HG03442 (cell line): ENCODE measurements at regions not wholly inside any gene's neighbourhood (a gene's known extent, or its start where the extent isn't known, plus 50 kb on each side); places are given as distances from the start of the nearest gene placed in this dataset.

ENCODE experiments used
- ATAC-seq: cut with Tn5 transposase; IDR thresholded peaks from one replicate; pipeline ENCODE4 v1.9.1; 2021; ENCODE audit warnings: mild to moderate bottlenecking, moderate library complexity; ENCODE audit not compliant: unreplicated experiment

- no peak for ATAC-seq
Observed at GRCh38 chr14:61847861-61848260, 85.6 kb downstream of the SNAPC1 start.

- ATAC-seq: no peak
Observed at GRCh38 chr14:61854898-61855297, 92.7 kb downstream of the SNAPC1 start.

- ATAC-seq: peak; percentile 99
Observed at GRCh38 chr14:61860294-61860918, 98.2 kb downstream of the SNAPC1 start.

- ATAC-seq: no peak
Observed at GRCh38 chr14:61861320-61861865, 99.2 kb downstream of the SNAPC1 start.

GRCh38 chr14:61864329-61864898, 102.2 kb downstream of the SNAPC1 start:
- no peak for ATAC-seq

- peak; percentile 97 for ATAC-seq
Observed at GRCh38 chr14:61866932-61867920, 105.0 kb downstream of the SNAPC1 start.

GRCh38 chr14:61868846-61869245, 106.6 kb downstream of the SNAPC1 start:
- ATAC-seq: no peak

- no peak for ATAC-seq
Observed at GRCh38 chr14:61870163-61870562, 107.9 kb downstream of the SNAPC1 start.

- ATAC-seq: peak; percentile 94
Observed at GRCh38 chr14:61872452-61872851, 110.2 kb downstream of the SNAPC1 start.

- ATAC-seq: no peak
Observed at GRCh38 chr14:61875483-61875882, 113.3 kb downstream of the SNAPC1 start.

GRCh38 chr14:61876362-61877034, 114.3 kb downstream of the SNAPC1 start:
- peak; percentile 41 for ATAC-seq

- ATAC-seq: no peak
Observed at GRCh38 chr14:61877035-61877390, 114.8 kb downstream of the SNAPC1 start.

GRCh38 chr14:61877768-61878167, 115.5 kb downstream of the SNAPC1 start:
- no peak for ATAC-seq

GRCh38 chr14:61878931-61879330, 116.7 kb downstream of the SNAPC1 start:
- ATAC-seq: no peak

GRCh38 chr14:61881046-61881445, 118.8 kb downstream of the SNAPC1 start:
- no peak for ATAC-seq

GRCh38 chr14:61884711-61885110, 122.5 kb downstream of the SNAPC1 start:
- ATAC-seq: no peak

- no peak for ATAC-seq
Observed at GRCh38 chr14:61885203-61885961, 123.2 kb downstream of the SNAPC1 start.

GRCh38 chr14:61887628-61888027, 125.4 kb downstream of the SNAPC1 start:
- no peak for ATAC-seq

GRCh38 chr14:61889914-61890351, 127.7 kb downstream of the SNAPC1 start:
- ATAC-seq: peak; percentile 100

GRCh38 chr14:61891170-61891569, 128.9 kb downstream of the SNAPC1 start:
- ATAC-seq: no peak
